C1 segment of cervical spinal cord (tissue), 14 donors: ENCODE measurements at regions not wholly inside any gene's neighbourhood (a gene's known extent, or its start where the extent isn't known, plus 50 kb on each side); places are given as distances from the start of the nearest gene placed in this dataset.

Experiments
- DNase-seq, 14 donors: peaks; one replicate each; lab custom pipeline; 2025; lab: John Stamatoyannopoulos, UW

DNA sequence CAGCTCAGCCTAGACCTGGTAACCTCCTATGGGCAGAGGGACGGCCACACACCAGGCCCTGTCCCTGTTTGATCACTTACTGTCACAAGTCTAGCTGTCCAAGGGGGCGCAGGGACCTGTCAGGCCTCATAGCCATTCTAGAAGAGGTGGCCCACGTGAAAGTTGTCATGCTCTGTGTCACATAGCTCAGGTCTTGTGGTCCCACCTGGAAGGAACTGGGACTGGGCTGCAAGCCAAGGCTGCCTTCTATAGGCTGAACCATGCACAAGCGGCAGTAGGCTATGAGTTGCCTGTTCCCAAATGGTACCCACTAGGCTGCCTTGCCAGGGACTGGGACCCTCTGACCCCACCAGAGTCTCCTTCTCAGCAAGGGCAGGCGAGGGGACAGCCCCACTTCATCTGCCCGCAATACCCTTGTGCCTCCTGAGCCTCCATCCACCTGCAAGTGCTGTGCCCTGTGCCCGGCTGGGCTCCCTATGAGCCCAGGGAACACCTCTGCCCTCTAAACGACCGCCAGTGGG lies 177.5 kb downstream of the ANAPC1 start:
- DNase-seq: no peak

DNA sequence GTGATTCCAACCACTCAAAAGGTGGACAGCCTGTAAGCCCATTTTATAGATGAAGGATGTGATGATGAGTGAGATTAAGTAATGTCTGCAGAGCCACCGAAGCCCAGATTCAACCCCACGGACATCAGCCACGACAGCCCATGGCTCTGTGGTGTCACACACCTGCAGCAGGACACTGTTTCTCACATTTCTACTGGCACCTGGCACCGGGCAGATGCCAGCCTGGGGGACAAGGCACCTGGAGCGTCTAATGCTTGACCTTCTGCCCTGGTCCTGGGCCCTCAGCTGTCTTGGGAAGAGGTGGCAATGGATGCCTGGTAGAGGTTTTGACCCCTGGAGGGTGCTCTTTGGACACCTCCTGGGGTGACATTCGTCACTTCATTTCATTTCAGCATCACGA lies 176.3 kb downstream of the ANAPC1 start:
- DNase-seq: no peak

DNA sequence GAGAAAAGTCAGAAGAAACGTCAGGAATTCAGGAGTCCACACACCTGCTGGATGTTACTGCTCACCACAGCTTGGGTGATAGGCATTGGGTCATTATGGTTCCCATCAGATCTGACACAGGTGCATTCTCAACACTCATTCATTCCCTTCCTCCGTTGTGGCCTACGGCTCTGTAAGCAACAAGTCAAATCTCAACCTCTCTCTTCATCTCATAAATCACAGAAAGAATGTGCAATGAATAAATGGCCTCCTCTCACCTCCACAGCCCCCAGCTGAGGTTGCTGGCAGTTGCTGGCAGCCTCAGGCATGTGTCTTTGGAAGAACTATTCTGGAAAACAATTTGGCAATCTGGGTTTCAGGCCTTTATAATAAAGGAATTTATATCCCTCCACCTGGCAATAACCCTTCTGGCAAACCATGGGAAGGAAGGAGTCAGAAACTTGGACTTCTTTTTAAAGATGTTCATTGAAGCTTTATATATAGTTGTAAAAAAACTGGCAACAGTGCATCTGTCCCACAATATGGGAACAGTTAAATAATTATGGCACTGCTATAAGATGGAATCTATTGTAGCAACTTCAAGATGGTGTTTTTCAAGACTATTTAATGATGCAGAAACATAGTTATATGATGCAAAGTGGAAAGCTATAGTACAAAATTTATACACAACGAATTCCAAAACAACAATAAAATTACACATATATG lies 175.4 kb downstream of the ANAPC1 start:
- no peak for DNase-seq

DNA sequence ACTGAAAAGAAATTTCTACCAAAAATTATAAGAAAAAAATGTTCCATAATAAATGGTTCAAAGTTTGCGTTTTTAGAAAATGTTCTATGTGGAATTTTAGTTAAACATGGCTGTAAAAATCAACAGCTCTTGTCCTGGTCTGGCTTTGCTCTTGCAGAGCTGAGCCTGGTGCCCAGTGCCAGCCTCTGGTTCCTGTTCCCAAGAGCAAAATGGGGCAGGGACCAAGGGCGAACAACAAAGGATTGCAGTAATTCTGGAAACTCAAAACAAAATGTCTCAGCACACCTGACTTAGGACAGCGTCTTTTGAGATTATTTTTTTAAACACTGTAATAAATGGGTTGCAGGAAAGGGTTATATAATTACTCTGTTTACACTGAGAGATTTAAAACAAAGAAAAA lies 174.7 kb downstream of the ANAPC1 start:
- DNase-seq: no peak

DNA sequence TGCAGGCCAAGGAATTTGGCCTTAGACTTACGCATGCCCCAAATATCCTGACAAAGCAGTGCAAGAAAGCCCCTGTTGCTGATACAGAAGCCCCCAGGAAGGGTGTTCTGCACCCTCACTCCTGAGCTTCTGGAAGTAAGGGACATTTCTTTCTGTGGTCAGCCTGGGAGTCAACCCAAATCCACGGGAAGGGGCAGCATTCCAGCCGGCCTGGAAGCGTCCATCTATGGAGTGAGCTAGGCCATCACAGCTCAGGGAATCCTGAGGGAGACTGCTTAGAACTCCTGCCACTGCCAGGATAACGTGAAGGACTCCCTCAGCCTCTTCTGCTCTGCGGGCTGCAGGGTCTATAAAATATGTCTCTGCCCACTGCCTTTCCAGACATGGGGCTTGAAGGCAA lies 173.9 kb downstream of the ANAPC1 start:
- no peak for DNase-seq

DNA sequence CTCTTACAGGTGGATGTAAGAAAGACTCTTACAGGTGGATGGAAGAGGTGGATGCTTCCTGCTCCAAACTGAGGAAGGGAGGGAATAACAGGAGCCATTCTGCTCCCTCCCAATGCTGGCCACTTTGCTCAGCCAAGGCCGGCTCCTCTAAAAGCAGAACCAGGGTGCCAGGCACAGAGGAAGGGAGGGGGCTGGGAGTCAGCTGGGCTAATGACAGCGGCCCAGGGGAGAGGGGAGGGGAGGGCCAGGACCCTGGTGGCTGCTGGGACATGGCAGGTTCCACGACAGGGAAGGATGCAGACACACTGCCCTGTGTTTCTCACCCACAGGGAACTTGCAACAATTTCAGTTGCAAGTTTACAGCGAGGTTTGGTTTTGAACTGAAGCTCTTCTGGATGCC lies 173.4 kb downstream of the ANAPC1 start:
- no peak for DNase-seq

DNA sequence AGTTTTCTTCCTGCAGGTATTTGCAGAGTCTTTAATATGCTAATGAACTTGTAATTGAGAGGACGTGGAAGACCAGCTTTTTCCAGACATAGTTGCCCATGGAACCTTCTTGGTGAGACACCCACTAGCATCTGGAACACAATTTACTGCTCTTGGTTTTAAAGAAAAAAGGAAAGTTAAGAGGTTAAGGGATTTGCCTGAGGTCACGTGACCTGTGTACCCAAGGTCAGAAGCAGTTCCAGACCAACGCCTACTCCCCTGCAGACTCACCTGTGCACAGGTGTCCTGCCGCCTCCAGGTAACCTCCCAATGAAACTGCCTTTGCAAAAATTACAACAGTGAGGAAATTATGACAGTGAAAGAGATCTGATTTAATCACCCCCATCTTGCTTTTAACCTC lies 172.7 kb downstream of the ANAPC1 start:
- no peak for DNase-seq

DNA sequence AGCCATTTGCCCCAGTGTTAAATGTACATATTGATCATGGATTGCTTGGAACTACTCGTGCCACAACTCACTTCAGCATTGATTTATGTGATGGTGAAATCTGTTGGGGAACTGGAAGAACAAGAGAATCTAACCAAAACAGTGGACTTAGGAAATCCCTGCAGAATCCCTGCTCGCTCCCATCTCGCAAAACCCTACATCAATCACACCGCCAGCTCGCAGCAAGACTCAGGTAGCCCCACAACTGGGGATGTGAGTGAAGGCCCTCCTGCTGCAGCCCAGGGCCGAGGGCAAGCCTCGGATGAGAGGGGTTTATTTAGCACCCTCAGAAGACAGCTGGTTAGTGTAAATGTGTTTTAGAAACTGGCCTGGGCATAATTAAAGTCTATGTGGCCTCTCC lies 171.6 kb downstream of the ANAPC1 start:
- DNase-seq: no peak

DNA sequence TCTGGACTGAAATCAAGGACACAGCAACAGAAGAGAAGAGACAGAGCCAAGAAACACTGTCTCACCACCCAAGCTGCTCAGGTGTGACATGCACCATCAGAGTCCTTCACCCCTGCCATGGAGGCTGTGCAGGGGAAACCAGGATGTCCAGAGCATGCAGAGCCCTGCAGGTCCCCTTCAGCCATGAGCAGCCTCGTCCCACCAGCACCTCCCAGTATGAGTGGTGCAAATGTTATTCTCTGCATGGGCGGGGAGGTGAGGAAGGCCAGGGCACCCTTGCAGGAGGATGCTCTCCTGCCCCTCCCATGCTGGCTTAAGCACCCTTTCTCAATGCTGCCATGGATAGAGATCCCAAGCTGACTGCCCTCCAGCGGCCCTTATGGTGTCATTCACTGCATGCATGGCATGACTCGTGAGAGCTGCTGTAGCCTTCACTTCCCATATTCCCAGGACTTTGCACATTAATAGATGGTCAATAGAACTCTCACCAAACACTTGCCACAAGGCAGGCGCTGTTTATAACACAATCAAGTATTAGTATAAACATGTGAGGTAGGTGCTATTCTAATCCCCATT lies 171.0 kb downstream of the ANAPC1 start:
- no peak for DNase-seq

DNA sequence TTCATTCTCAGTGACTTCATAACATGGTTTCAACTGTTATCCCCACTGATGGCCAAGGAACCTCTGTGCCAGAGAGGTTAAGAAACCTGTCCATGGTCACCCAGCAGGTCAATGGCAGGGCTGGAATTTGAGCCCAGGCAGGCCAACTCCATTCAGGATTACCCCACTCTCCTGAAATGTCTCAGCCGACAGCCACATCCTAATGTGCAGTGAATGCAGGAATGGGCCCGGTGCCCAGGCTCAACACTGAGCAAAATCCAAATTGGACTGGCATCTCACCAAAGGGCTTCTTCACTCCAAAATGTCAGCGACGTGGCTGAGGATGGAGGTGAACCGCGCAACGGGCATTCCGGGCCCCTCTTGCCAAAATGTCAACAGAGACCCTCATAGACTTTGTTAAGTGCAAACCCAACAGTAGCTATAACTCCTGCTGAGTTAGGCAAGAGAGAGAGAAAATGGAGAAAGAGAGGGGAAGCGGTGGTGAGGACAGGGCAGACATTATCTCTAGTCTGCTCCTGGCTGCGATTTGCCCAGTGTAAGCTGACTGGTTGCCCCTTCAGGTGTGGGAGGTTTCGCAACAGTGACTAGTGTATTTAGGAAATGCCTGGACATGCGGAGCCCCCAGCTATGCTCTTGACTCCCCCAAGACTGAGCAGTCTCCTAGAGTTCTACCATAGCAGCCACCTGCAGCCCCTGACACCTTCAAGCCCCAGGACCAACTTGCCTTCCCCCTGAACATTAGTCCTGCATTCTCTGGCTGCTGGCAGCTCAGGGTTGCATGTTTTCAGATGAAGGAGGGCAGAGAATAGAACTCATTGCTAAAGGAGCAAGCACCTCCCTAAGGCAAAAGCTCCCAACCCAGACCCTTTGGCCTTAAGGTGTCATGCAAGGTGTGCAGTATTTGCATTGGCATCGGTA lies 167.7 kb downstream of the ANAPC1 start:
- DNase-seq: no peak

DNA sequence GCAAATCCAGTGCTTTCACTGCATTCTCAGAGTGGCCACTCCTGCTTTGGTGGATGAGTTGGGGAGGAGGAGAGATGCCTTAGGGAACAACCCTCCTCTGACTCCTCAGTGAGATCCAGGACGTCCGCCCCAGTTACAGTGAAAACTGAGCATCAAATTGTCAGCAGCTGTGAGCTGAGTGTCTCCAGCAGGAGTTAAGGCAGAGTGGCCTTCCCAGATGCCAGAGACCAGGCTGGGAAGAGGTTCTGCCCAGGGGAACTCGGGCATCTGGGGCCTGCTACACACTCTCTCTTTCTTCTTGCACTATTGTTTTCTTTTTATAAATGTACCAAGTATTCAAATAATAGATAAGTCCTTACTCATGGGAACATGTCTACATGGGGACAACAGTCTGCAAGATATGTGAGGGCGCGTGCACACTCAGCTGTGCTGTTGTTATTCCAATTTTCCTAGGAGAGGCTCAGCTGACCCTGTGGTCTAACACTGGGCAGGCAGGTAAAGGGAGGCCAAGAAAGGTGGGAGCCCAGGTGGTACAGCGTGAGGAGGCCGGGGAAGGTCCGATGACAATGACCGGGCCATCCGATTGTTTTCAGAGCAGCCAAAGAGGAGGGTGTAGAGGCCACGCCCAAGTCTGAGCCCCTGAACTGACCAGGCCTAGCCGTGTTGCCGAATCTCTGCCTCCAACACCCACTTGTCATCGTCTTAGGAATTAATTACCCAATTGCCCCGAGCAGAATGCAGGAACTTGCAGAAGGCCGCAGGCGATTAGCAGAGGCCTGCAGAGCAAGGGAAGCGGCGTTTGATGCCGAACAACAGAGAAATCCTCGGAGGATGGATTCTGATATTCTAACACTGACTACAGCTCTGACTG lies 166.9 kb downstream of the ANAPC1 start:
- DNase-seq: no peak
